Upper lobe of left lung (tissue), 6 donors: ENCODE measurements at regions not wholly inside any gene's neighbourhood (a gene's known extent, or its start where the extent isn't known, plus 50 kb on each side); places are given as distances from the start of the nearest gene placed in this dataset.

Source experiments
- ATAC-seq, 2 donors: fragments of 200-7000 bp; cut with Tn5 transposase; one replicate each; pipeline ENCODE4 v1.9.1; 2022; ENCODE audit warnings: mild to moderate bottlenecking in 2 of 2, moderate library complexity in 2 of 2; ENCODE audit not compliant: low FRiP score in 2 of 2
- DNase-seq, 2 donors: peaks; one replicate each; pipeline ENCODE4 v3.0.0-alpha.2; 2019 to 2020
- H3K27ac ChIP-seq, 4 donors: fragments of 200-600 bp; sonication (generic); one replicate each; pipeline ENCODE4 v1.5.1; 2016 to 2019
- H3K27me3 ChIP-seq, 4 donors: fragments of 200-600 bp; sonication (generic); one replicate each; pipeline ENCODE4 v1.5.1; 2017 to 2019
- H3K36me3 ChIP-seq, 4 donors: fragments of 200-600 bp; sonication (generic); one replicate each; pipeline ENCODE4 v1.5.1; 2016 to 2019
- H3K4me1 ChIP-seq, 4 donors: fragments of 200-600 bp; sonication (generic); one replicate each; pipeline ENCODE4 v1.5.1; 2018 to 2019
- H3K4me3 ChIP-seq, 4 donors: fragments of 200-600 bp; sonication (generic); one replicate each; pipeline ENCODE4 v1.5.1; 2017 to 2019; ENCODE audit warnings: mild to moderate bottlenecking in 2 of 4, moderate library complexity in 1 of 4
- H3K9me3 ChIP-seq, 4 donors: fragments of 200-600 bp; sonication (generic); one replicate each; pipeline ENCODE4 v1.5.1; 2018 to 2019
- CTCF ChIP-seq, 6 experiments: fragments of 450-650 bp in 4 of 6; fragments of 200-600 bp in 2 of 6; sonication (generic) in 2 of 6; IDR thresholded peaks; one replicate each; pipeline ENCODE4 v1.5.1; 2016 to 2019; ENCODE audit warnings: antibody characterized with exemption in 6 of 6
- EP300 ChIP-seq, 4 donors: sonication (generic); formaldehyde crosslinking; IDR thresholded peaks; one replicate each; pipeline ENCODE4 v1.5.1; 2017; ENCODE audit warnings: antibody characterized with exemption in 4 of 4, control low read depth in 2 of 4
- POLR2A ChIP-seq, 4 donors: fragments of 450-650 bp; IDR thresholded peaks; one replicate each; pipeline ENCODE4 v1.5.1; 2016 to 2017; ENCODE audit warnings: antibody characterized with exemption in 4 of 4, mild to moderate bottlenecking in 2 of 4
- POLR2AphosphoS5 ChIP-seq, 2 donors: sonication (generic); formaldehyde crosslinking; IDR thresholded peaks; one replicate each; pipeline ENCODE4 v1.5.1; 2017; ENCODE audit warnings: antibody characterized with exemption in 2 of 2
- WGBS, 2 donors: methylation state at CpG; one replicate each; pipeline ENCODE4 v1.1.5; 2017 to 2018; 5-methylcytosine and 5-hydroxymethylcytosine counted together
- donor health status: DM: no; HTN: no; CAD: no; lungs with moderate emphysema.
- donor health status: DM: no; HTN: yes; CAD: no; lungs with severe emphysema.

- ATAC-seq (peak; percentile 34 to 53), DNase-seq (no peak)
- Histone ChIP-seq H3K36me3 (no peaks in the 10 kb centered on the region), H3K27me3 (no peaks in the 10 kb centered on the region), H3K9me3 (no peaks in the 10 kb centered on the region), H3K27ac (no peak overlapping the region), H3K4me3 (no peak overlapping the region), H3K4me1 (no peaks in the 10 kb centered on the region)
- TF ChIP-seq POLR2AphosphoS5 (IDR thresholded peaks at IDR 0.05) (no peak), EP300 (IDR thresholded peaks at IDR 0.05) (no peak), POLR2A (IDR thresholded peaks at IDR 0.05) (no peak), CTCF (IDR thresholded peaks at IDR 0.05) (no peak)
- 72 to 78% methylated on average over 5 to 9 of the region's 9 CpGs for WGBS, 2 donors
Observed at GRCh38 chr3:153767601-153768560, 353.3 kb upstream of the ARHGEF26 start.

GRCh38 chr3:153768561-153769469 lies 352.4 kb upstream of the ARHGEF26 start:
- ATAC-seq (peak; percentile 90 to 94), DNase-seq (peak; percentile 33 to 36)
- H3K4me1 ChIP-seq, result no peaks in the 10 kb centered on the region
- TF ChIP-seq POLR2A (IDR thresholded peaks at IDR 0.05) (no peak), CTCF (IDR thresholded peaks at IDR 0.05) (peak; percentile 75 to 88 (median 80))
- H3K27me3 ChIP-seq, result no peaks in the 10 kb centered on the region
- H3K27ac ChIP-seq, result no peak overlapping the region
- no peaks in the 10 kb centered on the region for H3K36me3 ChIP-seq
- 0 to 36% methylated on average over 2 to 5 of the region's 5 CpGs for whole genome bisulfite sequencing, 2 donors
- H3K4me3 ChIP-seq, result no peak overlapping the region
- no peaks in the 10 kb centered on the region for H3K9me3 ChIP-seq

- DNase-seq (no peak), ATAC-seq (peak in 1 of 2 donors; percentile 52)
- TF ChIP-seq POLR2AphosphoS5 (IDR thresholded peaks at IDR 0.05), result no peak
- TF ChIP-seq POLR2A (IDR thresholded peaks at IDR 0.05), result no peak
- no peak for TF ChIP-seq EP300 (IDR thresholded peaks at IDR 0.05)
- no peak for TF ChIP-seq CTCF (IDR thresholded peaks at IDR 0.05)
- Histone ChIP-seq H3K36me3 (no peaks in the 10 kb centered on the region), H3K9me3 (no peaks in the 10 kb centered on the region), H3K4me3 (no peak overlapping the region), H3K27ac (no peak overlapping the region), H3K27me3 (no peaks in the 10 kb centered on the region), H3K4me1 (no peaks in the 10 kb centered on the region)
- WGBS, 2 donors, result 37 to 54% methylated on average over 2 of the region's 2 CpGs
Observed at GRCh38 chr3:153783106-153783505, 338.1 kb upstream of the ARHGEF26 start.

- Histone ChIP-seq H3K4me1 (no peaks in the 10 kb centered on the region), H3K36me3 (no peaks in the 10 kb centered on the region), H3K27me3 (no peaks in the 10 kb centered on the region), H3K4me3 (no peak overlapping the region), H3K27ac (no peak overlapping the region), H3K9me3 (no peaks in the 10 kb centered on the region)
- peak in 1 of 2 donors; percentile 68 for ATAC-seq
- TF ChIP-seq CTCF (IDR thresholded peaks at IDR 0.05) (no peak), EP300 (IDR thresholded peaks at IDR 0.05) (no peak), POLR2AphosphoS5 (IDR thresholded peaks at IDR 0.05) (no peak), POLR2A (IDR thresholded peaks at IDR 0.05) (no peak)
- no peak for DNase-seq
- 42 to 53% methylated on average over 3 of the region's 3 CpGs for WGBS, 2 donors
Observed at GRCh38 chr3:153783741-153784480, 337.3 kb upstream of the ARHGEF26 start.
